ENCODE measurements at regions not wholly inside any gene's neighbourhood (a gene's known extent, or its start where the extent isn't known, plus 50 kb on each side); places are given as distances from the start of the nearest gene placed in this dataset.
"Not testable (repeated sequence)": the region's sequence is repeated elsewhere in the genome, so short reads cannot be mapped to it uniquely, and the experiment has no call there.

- H3K27ac ChIP-seq (ENCODE audit: low read depth in 2 of 2, low read length in 2 of 2): no peak overlapping the region
- peaks cover 0 to 2% of the 10 kb centered on the region in 2 donors for H3K9me3 ChIP-seq (ENCODE audit: control insufficient read depth in 2 of 2, low read length in 2 of 2)
- H3K27me3 ChIP-seq (ENCODE audit: control insufficient read depth in 2 of 2, insufficient read depth in 2 of 2, low read length in 2 of 2): no peaks in the 10 kb centered on the region
- H3K36me3 ChIP-seq (ENCODE audit: control insufficient read depth in 2 of 2, insufficient read depth in 2 of 2, low read length in 2 of 2): peaks cover 6 to 28% of the 10 kb centered on the region in 2 donors
- H3K4me3 ChIP-seq (ENCODE audit: low read length in 2 of 2): no peak overlapping the region
- H3K4me1 ChIP-seq (ENCODE audit: control insufficient read depth in 2 of 2, insufficient read depth in 2 of 2, low read length in 2 of 2): peaks cover 0 to 4% of the 10 kb centered on the region in 2 donors
- no peak overlapping the region for H3K9ac ChIP-seq (ENCODE audit: low read depth in 1 of 2, low read length in 2 of 2)
These were observed 376.5 kb upstream of the TPM1 start for GRCh38 chr15:62666046-62666445.

GRCh38 chr15:62672268-62672667 is 370.3 kb upstream of the TPM1 start:
- Histone ChIP-seq H3K27ac (ENCODE audit: low read depth in 2 of 2, low read length in 2 of 2) (no peak overlapping the region), H3K9ac (ENCODE audit: low read depth in 1 of 2, low read length in 2 of 2) (no peak overlapping the region), H3K4me3 (ENCODE audit: low read length in 2 of 2) (no peak overlapping the region), H3K36me3 (ENCODE audit: control insufficient read depth in 2 of 2, insufficient read depth in 2 of 2, low read length in 2 of 2) (peaks cover 9 to 42% of the 10 kb centered on the region in 2 donors), H3K9me3 (ENCODE audit: control insufficient read depth in 2 of 2, low read length in 2 of 2) (peaks cover 0 to 2% of the 10 kb centered on the region in 2 donors), H3K4me1 (ENCODE audit: control insufficient read depth in 2 of 2, insufficient read depth in 2 of 2, low read length in 2 of 2) (no peaks in the 10 kb centered on the region), H3K27me3 (ENCODE audit: control insufficient read depth in 2 of 2, insufficient read depth in 2 of 2, low read length in 2 of 2) (no peaks in the 10 kb centered on the region)

GRCh38 chr15:62676891-62677290 is 365.7 kb upstream of the TPM1 start:
- Histone ChIP-seq H3K36me3 (ENCODE audit: control insufficient read depth in 2 of 2, insufficient read depth in 2 of 2, low read length in 2 of 2) (peaks cover 20 to 35% of the 10 kb centered on the region in 2 donors), H3K27ac (ENCODE audit: low read depth in 2 of 2, low read length in 2 of 2) (no peak overlapping the region), H3K9ac (ENCODE audit: low read depth in 1 of 2, low read length in 2 of 2) (no peak overlapping the region), H3K4me3 (ENCODE audit: low read length in 2 of 2) (no peak overlapping the region), H3K9me3 (ENCODE audit: control insufficient read depth in 2 of 2, low read length in 2 of 2) (no peaks in the 10 kb centered on the region), H3K4me1 (ENCODE audit: control insufficient read depth in 2 of 2, insufficient read depth in 2 of 2, low read length in 2 of 2) (no peaks in the 10 kb centered on the region), H3K27me3 (ENCODE audit: control insufficient read depth in 2 of 2, insufficient read depth in 2 of 2, low read length in 2 of 2) (no peaks in the 10 kb centered on the region)

DNA sequence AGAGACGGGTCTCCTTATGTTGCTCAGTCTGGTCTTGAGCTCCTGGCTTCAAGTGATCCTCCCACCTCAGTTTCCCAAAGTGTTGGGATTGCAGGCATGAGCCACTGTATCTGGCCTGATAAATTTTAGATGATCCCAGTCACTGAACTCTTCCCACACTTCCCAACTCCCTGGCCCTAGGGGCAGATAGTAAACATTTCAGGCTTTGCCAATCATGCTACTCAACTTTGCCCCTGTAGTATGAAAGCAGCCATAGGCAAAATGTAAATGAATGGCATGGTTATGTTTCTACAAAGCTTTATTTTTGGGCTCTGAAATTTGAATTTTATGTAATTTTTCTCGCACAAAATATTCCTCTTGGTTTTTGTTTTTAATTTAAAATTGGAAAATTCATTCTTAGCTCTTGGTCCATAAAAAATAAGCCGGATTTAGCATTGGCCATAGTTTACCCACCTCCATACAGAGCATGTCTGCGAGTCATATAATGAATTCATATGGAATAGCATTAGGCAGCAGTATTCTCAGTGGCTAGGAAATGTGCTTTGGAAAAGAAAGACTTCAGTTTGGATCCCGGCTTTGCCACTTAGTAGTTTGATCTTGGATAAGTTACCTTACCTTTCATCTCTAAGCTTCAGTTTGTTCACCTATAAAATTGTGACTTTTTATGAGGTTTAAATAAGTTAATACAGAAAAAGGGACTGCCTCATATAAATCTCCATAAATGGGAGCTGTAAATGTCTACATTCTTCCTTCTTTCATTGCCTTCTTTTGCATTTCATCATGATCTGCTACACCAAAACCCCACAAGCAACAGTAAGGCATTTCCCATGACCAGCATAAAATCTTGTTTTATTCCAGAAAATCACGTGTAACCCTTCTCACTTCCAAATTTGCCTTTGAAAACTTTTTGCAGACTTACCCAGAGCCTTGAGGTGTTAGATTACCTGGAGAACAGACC is 360.3 kb upstream of the TPM1 start:
- Histone ChIP-seq H3K27me3 (ENCODE audit: control insufficient read depth in 2 of 2, insufficient read depth in 2 of 2, low read length in 2 of 2) (no peaks in the 10 kb centered on the region), H3K9ac (ENCODE audit: low read depth in 1 of 2, low read length in 2 of 2) (no peak overlapping the region), H3K27ac (ENCODE audit: low read depth in 2 of 2, low read length in 2 of 2) (no peak overlapping the region), H3K36me3 (ENCODE audit: control insufficient read depth in 2 of 2, insufficient read depth in 2 of 2, low read length in 2 of 2) (peaks cover 22 to 24% of the 10 kb centered on the region in 2 donors), H3K4me1 (ENCODE audit: control insufficient read depth in 2 of 2, insufficient read depth in 2 of 2, low read length in 2 of 2) (no peaks in the 10 kb centered on the region), H3K9me3 (ENCODE audit: control insufficient read depth in 2 of 2, low read length in 2 of 2) (no peaks in the 10 kb centered on the region), H3K4me3 (ENCODE audit: low read length in 2 of 2) (no peak overlapping the region)

DNA sequence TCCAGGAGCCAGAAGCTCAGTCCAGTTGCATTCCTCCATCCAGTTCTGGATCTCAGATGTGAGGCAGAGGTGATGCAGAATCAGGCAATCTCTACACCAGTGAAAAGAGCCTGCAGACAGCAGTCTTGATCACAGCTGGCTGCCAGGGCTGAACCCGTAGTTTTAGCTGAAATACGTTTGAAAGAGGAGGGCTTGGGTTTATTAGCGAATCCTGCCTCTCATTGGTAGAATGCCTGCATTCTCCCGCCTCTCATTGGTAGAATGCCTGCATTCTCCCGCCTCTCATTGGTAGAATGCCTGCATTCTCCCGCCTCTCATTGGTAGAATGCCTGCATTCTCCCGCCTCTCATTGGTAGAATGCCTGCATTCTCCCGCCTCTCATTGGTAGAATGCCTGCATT is 359.4 kb upstream of the TPM1 start:
- H3K9me3 ChIP-seq (ENCODE audit: control insufficient read depth in 2 of 2, low read length in 2 of 2); H3K27ac ChIP-seq (ENCODE audit: low read depth in 2 of 2, low read length in 2 of 2); H3K4me3 ChIP-seq (ENCODE audit: low read length in 2 of 2); H3K27me3 ChIP-seq (ENCODE audit: control insufficient read depth in 2 of 2, insufficient read depth in 2 of 2, low read length in 2 of 2); H3K4me1 ChIP-seq (ENCODE audit: control insufficient read depth in 2 of 2, insufficient read depth in 2 of 2, low read length in 2 of 2); H3K9ac ChIP-seq (ENCODE audit: low read depth in 1 of 2, low read length in 2 of 2): not testable (repeated sequence)
- H3K36me3 ChIP-seq (ENCODE audit: control insufficient read depth in 2 of 2, insufficient read depth in 2 of 2, low read length in 2 of 2): peaks cover 22 to 25% of the 10 kb centered on the region in 2 donors

- Histone ChIP-seq H3K9me3 (ENCODE audit: control insufficient read depth in 2 of 2, low read length in 2 of 2) (no peaks in the 10 kb centered on the region), H3K4me3 (ENCODE audit: low read length in 2 of 2) (no peak overlapping the region), H3K4me1 (ENCODE audit: control insufficient read depth in 2 of 2, insufficient read depth in 2 of 2, low read length in 2 of 2) (no peaks in the 10 kb centered on the region), H3K27ac (ENCODE audit: low read depth in 2 of 2, low read length in 2 of 2) (no peak overlapping the region), H3K9ac (ENCODE audit: low read depth in 1 of 2, low read length in 2 of 2) (no peak overlapping the region), H3K36me3 (ENCODE audit: control insufficient read depth in 2 of 2, insufficient read depth in 2 of 2, low read length in 2 of 2) (peaks cover 17 to 21% of the 10 kb centered on the region in 2 donors), H3K27me3 (ENCODE audit: control insufficient read depth in 2 of 2, insufficient read depth in 2 of 2, low read length in 2 of 2) (no peaks in the 10 kb centered on the region)
These were observed 358.3 kb upstream of the TPM1 start for GRCh38 chr15:62684123-62684808.

DNA sequence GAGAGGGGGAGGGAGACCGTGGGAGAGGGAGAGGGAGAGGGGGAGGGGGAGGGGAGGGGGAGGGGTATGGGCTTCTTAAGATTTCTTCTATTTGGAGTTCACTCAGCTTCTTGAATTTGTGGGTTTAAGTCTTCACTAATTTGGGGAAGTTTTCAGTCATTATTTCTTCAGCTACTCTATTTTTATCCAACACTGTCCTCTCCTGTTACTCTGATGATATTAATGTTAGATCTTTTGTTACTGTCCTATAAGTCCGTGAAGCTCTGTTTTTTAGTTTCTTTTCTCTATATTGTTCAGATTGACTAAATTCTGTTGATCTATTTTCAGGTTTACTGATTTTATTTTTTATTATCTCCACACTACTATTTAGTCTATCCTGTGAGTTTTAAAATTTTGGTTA is 351.5 kb upstream of the TPM1 start:
- H3K36me3 ChIP-seq (ENCODE audit: control insufficient read depth in 2 of 2, insufficient read depth in 2 of 2, low read length in 2 of 2): peaks cover 38 to 49% of the 10 kb centered on the region in 2 donors
- no peaks in the 10 kb centered on the region for H3K4me1 ChIP-seq (ENCODE audit: control insufficient read depth in 2 of 2, insufficient read depth in 2 of 2, low read length in 2 of 2)
- H3K27ac ChIP-seq (ENCODE audit: low read depth in 2 of 2, low read length in 2 of 2): no peak overlapping the region
- no peaks in the 10 kb centered on the region for H3K9me3 ChIP-seq (ENCODE audit: control insufficient read depth in 2 of 2, low read length in 2 of 2)
- H3K4me3 ChIP-seq (ENCODE audit: low read length in 2 of 2): no peak overlapping the region
- H3K27me3 ChIP-seq (ENCODE audit: control insufficient read depth in 2 of 2, insufficient read depth in 2 of 2, low read length in 2 of 2): no peaks in the 10 kb centered on the region
- no peak overlapping the region for H3K9ac ChIP-seq (ENCODE audit: low read depth in 1 of 2, low read length in 2 of 2)

DNA sequence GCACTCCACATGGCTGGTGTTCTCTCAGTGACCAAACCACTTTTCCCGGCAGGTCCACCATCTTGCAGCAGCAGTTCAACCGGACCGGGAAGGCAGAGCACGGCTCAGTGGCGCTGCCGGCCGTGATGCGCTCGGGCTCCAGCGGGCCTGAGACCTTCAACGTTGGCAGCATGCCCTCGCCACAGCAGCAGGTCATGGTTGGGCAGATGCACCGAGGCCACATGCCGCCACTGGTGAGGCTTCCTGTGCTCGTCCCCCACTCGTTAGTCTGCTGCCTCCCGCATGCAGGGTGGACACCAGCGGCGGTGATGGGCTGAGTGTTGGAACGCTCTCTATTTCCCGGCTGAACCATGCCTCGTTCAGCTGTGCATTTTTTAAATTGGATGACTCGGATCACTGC is 344.9 kb upstream of the TPM1 start:
- Histone ChIP-seq H3K36me3 (ENCODE audit: control insufficient read depth in 2 of 2, insufficient read depth in 2 of 2, low read length in 2 of 2) (peaks cover 71 to 81% of the 10 kb centered on the region in 2 donors), H3K9me3 (ENCODE audit: control insufficient read depth in 2 of 2, low read length in 2 of 2) (no peaks in the 10 kb centered on the region), H3K4me1 (ENCODE audit: control insufficient read depth in 2 of 2, insufficient read depth in 2 of 2, low read length in 2 of 2) (no peaks in the 10 kb centered on the region), H3K27me3 (ENCODE audit: control insufficient read depth in 2 of 2, insufficient read depth in 2 of 2, low read length in 2 of 2) (no peaks in the 10 kb centered on the region), H3K27ac (ENCODE audit: low read depth in 2 of 2, low read length in 2 of 2) (no peak overlapping the region), H3K9ac (ENCODE audit: low read depth in 1 of 2, low read length in 2 of 2) (no peak overlapping the region), H3K4me3 (ENCODE audit: low read length in 2 of 2) (no peak overlapping the region)

- Histone ChIP-seq H3K9me3 (ENCODE audit: control insufficient read depth in 2 of 2, low read length in 2 of 2) (no peaks in the 10 kb centered on the region), H3K4me1 (ENCODE audit: control insufficient read depth in 2 of 2, insufficient read depth in 2 of 2, low read length in 2 of 2) (no peaks in the 10 kb centered on the region), H3K36me3 (ENCODE audit: control insufficient read depth in 2 of 2, insufficient read depth in 2 of 2, low read length in 2 of 2) (peaks cover 70 to 76% of the 10 kb centered on the region in 2 donors), H3K9ac (ENCODE audit: low read depth in 1 of 2, low read length in 2 of 2) (no peak overlapping the region), H3K27me3 (ENCODE audit: control insufficient read depth in 2 of 2, insufficient read depth in 2 of 2, low read length in 2 of 2) (no peaks in the 10 kb centered on the region), H3K27ac (ENCODE audit: low read depth in 2 of 2, low read length in 2 of 2) (no peak overlapping the region), H3K4me3 (ENCODE audit: low read length in 2 of 2) (no peak overlapping the region)
These were observed 343.9 kb upstream of the TPM1 start for GRCh38 chr15:62698646-62699045.

DNA sequence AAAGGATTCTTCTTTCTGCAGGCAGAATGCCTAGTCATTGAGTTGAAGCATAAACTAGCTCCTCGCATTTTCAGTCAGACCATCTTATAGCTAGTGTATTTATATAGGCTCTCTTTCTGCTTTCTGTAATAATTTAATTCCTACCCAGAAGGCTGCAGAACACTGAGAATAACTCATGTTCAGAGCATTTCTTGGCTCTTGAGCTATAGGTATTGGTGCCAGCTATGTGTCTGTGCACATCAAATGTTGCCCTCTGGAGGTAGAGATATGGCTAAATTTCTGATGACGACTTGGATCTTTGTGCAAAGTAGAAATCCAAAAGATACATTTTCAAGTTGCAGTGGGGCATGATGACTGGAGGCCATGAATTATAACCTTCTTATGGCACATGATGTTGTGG is 336.2 kb upstream of the TPM1 start:
- no peak overlapping the region for H3K9ac ChIP-seq (ENCODE audit: low read depth in 1 of 2, low read length in 2 of 2)
- no peak overlapping the region for H3K4me3 ChIP-seq (ENCODE audit: low read length in 2 of 2)
- H3K27ac ChIP-seq (ENCODE audit: low read depth in 2 of 2, low read length in 2 of 2): no peak overlapping the region
- no peaks in the 10 kb centered on the region for H3K27me3 ChIP-seq (ENCODE audit: control insufficient read depth in 2 of 2, insufficient read depth in 2 of 2, low read length in 2 of 2)
- H3K36me3 ChIP-seq (ENCODE audit: control insufficient read depth in 2 of 2, insufficient read depth in 2 of 2, low read length in 2 of 2): peaks cover 48 to 50% of the 10 kb centered on the region in 2 donors
- H3K9me3 ChIP-seq (ENCODE audit: control insufficient read depth in 2 of 2, low read length in 2 of 2): no peaks in the 10 kb centered on the region
- no peaks in the 10 kb centered on the region for H3K4me1 ChIP-seq (ENCODE audit: control insufficient read depth in 2 of 2, insufficient read depth in 2 of 2, low read length in 2 of 2)
